Breast epithelium (tissue), 4 donors: ENCODE measurements at regions not wholly inside any gene's neighbourhood (a gene's known extent, or its start where the extent isn't known, plus 50 kb on each side); places are given as distances from the start of the nearest gene placed in this dataset.

ENCODE experiments used
- DNase-seq, 2 donors: peaks; one replicate each; pipeline ENCODE4 v3.0.0-alpha.2; 2019; ENCODE audit warnings: low spot score in 2 of 2
- H3K27ac ChIP-seq, 2 donors: fragments of 200-600 bp; sonication (generic) in 1 of 2; one replicate each; pipeline ENCODE4 v1.5.1; 2016 to 2019; ENCODE audit warnings: mild to moderate bottlenecking in 1 of 2
- H3K27me3 ChIP-seq, 2 donors: fragments of 200-600 bp; sonication (generic) in 1 of 2; one replicate each; pipeline versions ENCODE4 v1.5.1 to v1.6.0; 2017 to 2019; ENCODE audit warnings: control low read depth in 1 of 2, mild to moderate bottlenecking in 1 of 2
- H3K36me3 ChIP-seq: fragments of 200-600 bp; one replicate; pipeline ENCODE4 v1.5.1; 2019
- H3K4me1 ChIP-seq, 2 donors: fragments of 200-600 bp; sonication (generic); one replicate each; pipeline ENCODE4 v1.5.1; 2016 to 2019; ENCODE audit warnings: control low read depth in 1 of 2
- H3K4me3 ChIP-seq, 3 donors: fragments of 200-600 bp; sonication (generic); 1 replicate in 2 of 3; 2 replicates in 1 of 3; pipeline ENCODE4 v1.5.1; 2016 to 2019; ENCODE audit warnings: mild to moderate bottlenecking in 3 of 3, moderate library complexity in 2 of 3
- H3K9me3 ChIP-seq, 2 donors: fragments of 200-600 bp; sonication (generic) in 1 of 2; one replicate each; pipeline ENCODE4 v1.5.1; 2016 to 2019; ENCODE audit warnings: control low read depth in 1 of 2
- CTCF ChIP-seq, 3 donors: fragments of 450-650 bp; IDR thresholded peaks; one replicate each; pipeline ENCODE4 v1.5.1; 2016 to 2017; ENCODE audit warnings: antibody characterized with exemption in 3 of 3, mild to moderate bottlenecking in 3 of 3, moderate library complexity in 3 of 3
- POLR2A ChIP-seq: fragments of 450-650 bp; IDR thresholded peaks from one replicate; pipeline ENCODE4 v1.6.1; 2016; ENCODE audit warnings: antibody characterized with exemption, mild to moderate bottlenecking, moderate library complexity
- POLR2AphosphoS5 ChIP-seq, 3 donors: sonication (generic); formaldehyde crosslinking; IDR thresholded peaks; one replicate each; pipeline ENCODE4 v1.6.1; 2017; ENCODE audit warnings: antibody characterized with exemption in 3 of 3
- intact Hi-C: fragments of 100-400 bp; cut with DNase I; formaldehyde crosslinking; loops from one replicate; pipeline ENCODE4 v1.15.1; 2023; ENCODE audit warnings: low total_unique reads

GRCh38 chr6:163842467-163842866, 427.9 kb downstream of the QKI start:
- Histone ChIP-seq H3K4me1 (no peaks in the 10 kb centered on the region), H3K4me3 (no peak overlapping the region), H3K27me3 (no peaks in the 10 kb centered on the region), H3K9me3 (peaks cover 0 to 3% of the 10 kb centered on the region in 2 donors), H3K36me3 (no peaks in the 10 kb centered on the region), H3K27ac (no peak overlapping the region)
- intact Hi-C loops: loop anchor here (5.0 kb wide), 1 partner anchor 425 kb away; no protein-coding TSS in a partner anchor
- TF ChIP-seq POLR2AphosphoS5 (IDR thresholded peaks at IDR 0.05): no peak
- TF ChIP-seq POLR2A: no peak
- no peak for TF ChIP-seq CTCF (IDR thresholded peaks at IDR 0.05)
- no peak for DNase-seq

GRCh38 chr6:163841733-163842132, 427.2 kb downstream of the QKI start:
- no peak overlapping the region for H3K27ac ChIP-seq
- no peak overlapping the region for H3K4me3 ChIP-seq
- H3K27me3 ChIP-seq: no peaks in the 10 kb centered on the region
- no peaks in the 10 kb centered on the region for H3K4me1 ChIP-seq
- H3K36me3 ChIP-seq: no peaks in the 10 kb centered on the region
- TF ChIP-seq CTCF (IDR thresholded peaks at IDR 0.05) (no peak), POLR2A (no peak), POLR2AphosphoS5 (IDR thresholded peaks at IDR 0.05) (no peak)
- H3K9me3 ChIP-seq: peaks cover 0 to 3% of the 10 kb centered on the region in 2 donors
- intact Hi-C loops: loop anchor here (5.0 kb wide), 1 partner anchor 426 kb away; no protein-coding TSS in a partner anchor
- no peak for DNase-seq

- Histone ChIP-seq H3K4me1 (no peaks in the 10 kb centered on the region), H3K27me3 (no peaks in the 10 kb centered on the region), H3K9me3 (peaks cover 0 to 3% of the 10 kb centered on the region in 2 donors), H3K4me3 (no peak overlapping the region), H3K36me3 (no peaks in the 10 kb centered on the region), H3K27ac (no peak overlapping the region)
- TF ChIP-seq POLR2A (no peak), POLR2AphosphoS5 (IDR thresholded peaks at IDR 0.05) (no peak), CTCF (IDR thresholded peaks at IDR 0.05) (no peak)
- no peak for DNase-seq
- intact Hi-C loops: loop anchor here (5.0 kb wide), 1 partner anchor 426 kb away; no protein-coding TSS in a partner anchor
Observed at GRCh38 chr6:163841326-163841725, 426.8 kb downstream of the QKI start.

- Histone ChIP-seq H3K36me3 (no peaks in the 10 kb centered on the region), H3K4me3 (no peak overlapping the region), H3K4me1 (no peaks in the 10 kb centered on the region), H3K27ac (no peak overlapping the region), H3K27me3 (no peaks in the 10 kb centered on the region), H3K9me3 (peaks cover 0 to 3% of the 10 kb centered on the region in 2 donors)
- no peak for DNase-seq
- no peak for TF ChIP-seq CTCF (IDR thresholded peaks at IDR 0.05)
- no peak for TF ChIP-seq POLR2A
- no peak for TF ChIP-seq POLR2AphosphoS5 (IDR thresholded peaks at IDR 0.05)
- intact Hi-C loops: loop anchor here (5.0 kb wide), 1 partner anchor 426 kb away; no protein-coding TSS in a partner anchor
Observed at GRCh38 chr6:163840880-163841279, 426.4 kb downstream of the QKI start.

- H3K36me3 ChIP-seq: no peaks in the 10 kb centered on the region
- no peak for TF ChIP-seq POLR2A
- TF ChIP-seq POLR2AphosphoS5 (IDR thresholded peaks at IDR 0.05): no peak
- intact Hi-C loops: no loop called here
Observed at GRCh38 chr6:163839296-163839695, 424.8 kb downstream of the QKI start.

More at GRCh38 chr6:163839296-163839695, 424.8 kb downstream of the QKI start:
- no peak for DNase-seq
- no peak overlapping the region for H3K4me3 ChIP-seq
- no peaks in the 10 kb centered on the region for H3K4me1 ChIP-seq
- H3K27me3 ChIP-seq: no peaks in the 10 kb centered on the region
- H3K9me3 ChIP-seq: peaks cover 0 to 3% of the 10 kb centered on the region in 2 donors
- H3K27ac ChIP-seq: no peak overlapping the region
